MM.1S (cell line): ENCODE measurements at regions not wholly inside any gene's neighbourhood (a gene's known extent, or its start where the extent isn't known, plus 50 kb on each side); places are given as distances from the start of the nearest gene placed in this dataset.

Experiments
- DNase-seq: peaks from one replicate; pipeline ENCODE4 v3.0.0-alpha.2; 2015
- H2AFZ ChIP-seq: fragments of 300-600 bp; sonication (generic); 2 replicates; pipeline ENCODE4 v1.6.0; 2016; ENCODE audit warnings: antibody characterized with exemption, low read length
- H3F3A ChIP-seq: fragments of 300-600 bp; sonication (generic); 2 replicates; pipeline ENCODE4 v1.6.1; 2016; ENCODE audit warnings: mild to moderate bottlenecking, antibody characterized with exemption, low read length, moderate library complexity, mixed read lengths; ENCODE audit not compliant: insufficient read depth
- H3K27ac ChIP-seq: fragments of 300-600 bp; sonication (generic); 2 replicates; pipeline ENCODE4 v1.5.1; 2016; ENCODE audit warnings: mild to moderate bottlenecking, low read length
- H3K27me3 ChIP-seq: fragments of 300-600 bp; sonication (generic); replicated peaks from 2 replicates; pipeline ENCODE4 v1.6.0; 2016; ENCODE audit warnings: low read length; ENCODE audit not compliant: insufficient read depth
- H3K36me3 ChIP-seq: fragments of 300-600 bp; sonication (generic); replicated peaks from 2 replicates; pipeline ENCODE4 v1.6.1; 2016; ENCODE audit warnings: mild to moderate bottlenecking, low read length, mixed read lengths; ENCODE audit not compliant: insufficient read depth
- H3K4me1 ChIP-seq: fragments of 300-600 bp; sonication (generic); 2 replicates; pipeline ENCODE4 v1.6.1; 2016; ENCODE audit warnings: low read length, mixed read lengths
- H3K4me2 ChIP-seq: fragments of 300-600 bp; sonication (generic); 2 replicates; pipeline ENCODE4 v1.6.0; 2016; ENCODE audit warnings: low read depth, low read length
- H3K4me3 ChIP-seq: fragments of 300-600 bp; sonication (generic); 2 replicates; pipeline ENCODE4 v1.5.1; 2016; ENCODE audit warnings: low read length, mixed read lengths
- H3K79me2 ChIP-seq: fragments of 300-600 bp; sonication (generic); 2 replicates; pipeline ENCODE4 v1.6.1; 2016; ENCODE audit warnings: mixed run types, low read length, mixed read lengths
- H3K9ac ChIP-seq: fragments of 300-600 bp; sonication (generic); 2 replicates; pipeline ENCODE4 v1.6.1; 2016; ENCODE audit warnings: low read length, mixed read lengths
- H3K9me2 ChIP-seq: fragments of 300-600 bp; sonication (generic); replicated peaks from 2 replicates; pipeline ENCODE4 v1.6.1; 2016; ENCODE audit warnings: mild to moderate bottlenecking, low read length, mixed read lengths; ENCODE audit not compliant: insufficient read depth
- H3K9me3 ChIP-seq: fragments of 300-600 bp; sonication (generic); replicated peaks from 2 replicates; pipeline ENCODE4 v1.6.1; 2016; ENCODE audit warnings: mild to moderate bottlenecking, low read length, mixed read lengths; ENCODE audit not compliant: insufficient read depth
- H4K20me1 ChIP-seq: fragments of 300-600 bp; sonication (generic); 2 replicates; pipeline ENCODE4 v1.6.1; 2016; ENCODE audit warnings: mild to moderate bottlenecking, low read length, moderate library complexity, mixed read lengths; ENCODE audit not compliant: insufficient read depth
- EZH2 ChIP-seq: fragments of 300-600 bp; sonication (generic); optimal IDR thresholded peaks from 2 replicates; pipeline ENCODE3; 2017; ENCODE audit warnings: low read depth, mild to moderate bottlenecking, antibody characterized with exemption, low read length, mixed read lengths
- EZH2phosphoT487 ChIP-seq: fragments of 300-600 bp; sonication (generic); IDR thresholded peaks from 2 replicates; pipeline ENCODE4 v1.6.1; 2018; ENCODE audit warnings: antibody characterized with exemption, low read length
- TF ChIP-seq, protein P1 (sequence below): fragments of 300-600 bp; sonication (generic); IDR thresholded peaks from 2 replicates; pipeline ENCODE4 v1.5.1; 2016; ENCODE audit warnings: antibody characterized with exemption, low read length, mixed read lengths

DNA sequence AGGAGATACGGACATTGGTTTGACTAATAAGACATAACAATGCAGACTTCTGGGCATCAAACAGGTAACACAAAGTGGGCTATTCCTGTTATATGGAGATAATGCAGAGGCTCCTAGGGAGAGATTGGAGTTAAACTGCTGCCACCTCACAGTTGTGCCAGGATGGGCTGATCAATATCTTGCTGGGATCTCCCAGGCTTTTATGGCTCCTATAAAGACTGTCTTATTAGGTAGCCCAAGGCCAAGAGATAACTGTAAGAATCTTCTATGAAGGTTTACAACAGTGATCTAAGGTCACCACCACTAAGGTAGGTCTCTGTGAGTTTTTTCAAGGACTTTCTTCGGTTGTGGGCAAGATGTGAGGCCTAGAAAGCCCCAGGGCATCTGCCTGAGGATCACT is 345.8 kb downstream of the KLF5 start:
- Histone ChIP-seq H3K9me3 (no peaks in the 10 kb centered on the region), H3K4me1 (no peaks in the 10 kb centered on the region), H4K20me1 (no peaks in the 10 kb centered on the region), H3K79me2 (no peaks in the 10 kb centered on the region), H3K27me3 (no peaks in the 10 kb centered on the region), H3K9me2 (no peaks in the 10 kb centered on the region), H3K4me3 (no peak overlapping the region), H3K9ac (no peak overlapping the region), H3F3A (no peaks in the 10 kb centered on the region), H3K4me2 (no peak overlapping the region), H3K27ac (no peak overlapping the region), H3K36me3 (no peaks in the 10 kb centered on the region), H2AFZ (no peak overlapping the region)
- no peak for DNase-seq
- TF ChIP-seq EZH2phosphoT487 (no peak), EZH2 (no peak)
- TF ChIP-seq, protein P1, sequence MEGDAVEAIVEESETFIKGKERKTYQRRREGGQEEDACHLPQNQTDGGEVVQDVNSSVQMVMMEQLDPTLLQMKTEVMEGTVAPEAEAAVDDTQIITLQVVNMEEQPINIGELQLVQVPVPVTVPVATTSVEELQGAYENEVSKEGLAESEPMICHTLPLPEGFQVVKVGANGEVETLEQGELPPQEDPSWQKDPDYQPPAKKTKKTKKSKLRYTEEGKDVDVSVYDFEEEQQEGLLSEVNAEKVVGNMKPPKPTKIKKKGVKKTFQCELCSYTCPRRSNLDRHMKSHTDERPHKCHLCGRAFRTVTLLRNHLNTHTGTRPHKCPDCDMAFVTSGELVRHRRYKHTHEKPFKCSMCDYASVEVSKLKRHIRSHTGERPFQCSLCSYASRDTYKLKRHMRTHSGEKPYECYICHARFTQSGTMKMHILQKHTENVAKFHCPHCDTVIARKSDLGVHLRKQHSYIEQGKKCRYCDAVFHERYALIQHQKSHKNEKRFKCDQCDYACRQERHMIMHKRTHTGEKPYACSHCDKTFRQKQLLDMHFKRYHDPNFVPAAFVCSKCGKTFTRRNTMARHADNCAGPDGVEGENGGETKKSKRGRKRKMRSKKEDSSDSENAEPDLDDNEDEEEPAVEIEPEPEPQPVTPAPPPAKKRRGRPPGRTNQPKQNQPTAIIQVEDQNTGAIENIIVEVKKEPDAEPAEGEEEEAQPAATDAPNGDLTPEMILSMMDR, result no peak

DNA sequence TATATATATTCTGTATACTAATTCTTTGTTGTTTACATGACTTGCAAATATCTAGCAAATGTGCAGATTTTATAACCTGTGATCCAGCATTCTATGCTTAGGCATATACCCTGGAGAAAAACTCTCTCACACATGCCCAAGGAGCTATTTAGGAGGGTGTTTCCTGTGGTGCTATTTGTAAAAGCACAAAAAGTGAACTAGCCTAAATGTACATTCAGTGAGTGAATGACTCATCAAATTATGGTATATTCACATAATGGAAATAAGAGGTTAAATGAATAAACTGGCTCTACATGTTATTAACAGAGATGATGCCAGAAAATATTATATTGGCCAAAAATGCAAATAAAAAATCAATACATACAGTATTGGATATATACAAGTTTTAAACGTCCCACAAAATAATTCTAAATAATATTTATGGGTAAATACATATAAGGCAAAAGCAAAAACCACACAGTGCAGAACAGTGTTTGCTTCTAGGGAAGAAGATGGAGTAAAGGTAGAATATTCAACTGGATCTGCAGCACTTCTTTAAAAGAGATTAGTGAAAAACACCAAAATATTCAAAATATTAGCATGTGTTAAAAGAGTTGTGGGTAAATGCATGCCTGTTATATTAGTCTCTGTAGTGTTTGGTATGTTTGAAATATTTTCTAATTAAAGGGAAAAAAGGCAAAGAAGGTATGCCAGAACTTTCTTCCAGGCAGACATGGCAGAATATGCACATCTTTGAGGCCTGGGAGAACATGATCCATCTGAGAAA is 344.7 kb downstream of the KLF5 start:
- Histone ChIP-seq H2AFZ (no peak overlapping the region), H3K9me2 (no peaks in the 10 kb centered on the region), H3K9me3 (no peaks in the 10 kb centered on the region), H3F3A (no peaks in the 10 kb centered on the region), H4K20me1 (no peaks in the 10 kb centered on the region), H3K27ac (no peak overlapping the region), H3K36me3 (no peaks in the 10 kb centered on the region), H3K4me1 (no peaks in the 10 kb centered on the region), H3K4me3 (no peak overlapping the region), H3K4me2 (no peak overlapping the region), H3K27me3 (no peaks in the 10 kb centered on the region), H3K9ac (no peak overlapping the region), H3K79me2 (no peaks in the 10 kb centered on the region)
- TF ChIP-seq, protein P1, result no peak
- TF ChIP-seq EZH2phosphoT487, result no peak
- no peak for TF ChIP-seq EZH2
- DNase-seq, result no peak

DNA sequence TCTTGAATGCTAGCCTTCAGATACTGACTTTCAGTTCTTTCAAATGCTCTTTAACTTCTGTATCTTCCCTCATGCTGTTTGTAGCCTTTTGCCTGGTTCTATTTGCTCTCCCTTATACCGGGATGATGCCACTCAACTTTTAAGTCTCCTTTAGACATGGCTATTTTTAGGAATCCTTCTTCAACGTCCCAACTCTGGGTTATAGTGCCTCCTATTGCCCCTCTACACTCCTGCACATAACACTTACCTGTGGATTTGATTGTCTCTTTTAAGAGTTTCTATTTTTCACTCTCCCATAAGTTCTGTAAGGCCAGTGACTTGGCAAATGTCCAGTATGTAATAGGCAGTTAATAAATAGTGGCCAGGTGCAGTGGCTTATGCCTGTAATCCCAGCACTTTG is 343.0 kb downstream of the KLF5 start:
- Histone ChIP-seq H3K9me3 (no peaks in the 10 kb centered on the region), H3K79me2 (no peaks in the 10 kb centered on the region), H3K9me2 (no peaks in the 10 kb centered on the region), H4K20me1 (no peaks in the 10 kb centered on the region), H3K27ac (no peak overlapping the region), H3K4me3 (no peak overlapping the region), H3K4me2 (no peak overlapping the region), H3K4me1 (no peaks in the 10 kb centered on the region), H3F3A (no peaks in the 10 kb centered on the region), H3K36me3 (no peaks in the 10 kb centered on the region), H3K27me3 (no peaks in the 10 kb centered on the region), H2AFZ (no peak overlapping the region), H3K9ac (no peak overlapping the region)
- DNase-seq, result no peak
- TF ChIP-seq, protein P1, result no peak
- TF ChIP-seq EZH2 (no peak), EZH2phosphoT487 (no peak)
